ENCODE measurements at regions not wholly inside any gene's neighbourhood (a gene's known extent, or its start where the extent isn't known, plus 50 kb on each side); places are given as distances from the start of the nearest gene placed in this dataset.

DNA sequence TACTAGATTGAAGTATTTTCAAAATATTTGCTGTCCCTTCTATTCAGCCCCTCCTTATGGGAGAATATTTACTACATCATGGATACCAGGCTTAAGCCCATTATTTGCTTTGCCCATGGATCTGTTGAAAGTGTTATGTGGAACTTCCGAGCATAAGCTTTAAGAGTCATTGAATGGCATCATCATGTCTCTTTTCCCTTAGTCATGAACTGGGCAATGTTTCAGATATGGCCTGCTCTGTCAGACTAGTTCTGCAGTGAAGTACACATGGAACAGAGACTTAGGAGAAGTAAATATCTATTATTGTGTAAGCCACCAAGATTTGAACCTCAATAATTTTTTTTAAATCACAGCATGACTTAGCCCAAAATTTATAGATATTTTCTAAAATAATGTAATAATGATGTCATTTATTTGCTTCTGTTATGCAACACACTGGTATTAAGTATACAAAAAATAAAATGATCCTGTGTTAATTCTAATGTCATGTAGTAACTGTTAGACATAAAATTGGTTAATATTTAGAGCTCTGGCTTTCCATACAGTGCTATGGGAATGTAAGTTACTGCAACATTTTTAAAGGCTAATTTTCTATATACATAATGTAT is 1097.3 kb downstream of the SLC16A7 start:
- TF ChIP-seq, protein P1, sequence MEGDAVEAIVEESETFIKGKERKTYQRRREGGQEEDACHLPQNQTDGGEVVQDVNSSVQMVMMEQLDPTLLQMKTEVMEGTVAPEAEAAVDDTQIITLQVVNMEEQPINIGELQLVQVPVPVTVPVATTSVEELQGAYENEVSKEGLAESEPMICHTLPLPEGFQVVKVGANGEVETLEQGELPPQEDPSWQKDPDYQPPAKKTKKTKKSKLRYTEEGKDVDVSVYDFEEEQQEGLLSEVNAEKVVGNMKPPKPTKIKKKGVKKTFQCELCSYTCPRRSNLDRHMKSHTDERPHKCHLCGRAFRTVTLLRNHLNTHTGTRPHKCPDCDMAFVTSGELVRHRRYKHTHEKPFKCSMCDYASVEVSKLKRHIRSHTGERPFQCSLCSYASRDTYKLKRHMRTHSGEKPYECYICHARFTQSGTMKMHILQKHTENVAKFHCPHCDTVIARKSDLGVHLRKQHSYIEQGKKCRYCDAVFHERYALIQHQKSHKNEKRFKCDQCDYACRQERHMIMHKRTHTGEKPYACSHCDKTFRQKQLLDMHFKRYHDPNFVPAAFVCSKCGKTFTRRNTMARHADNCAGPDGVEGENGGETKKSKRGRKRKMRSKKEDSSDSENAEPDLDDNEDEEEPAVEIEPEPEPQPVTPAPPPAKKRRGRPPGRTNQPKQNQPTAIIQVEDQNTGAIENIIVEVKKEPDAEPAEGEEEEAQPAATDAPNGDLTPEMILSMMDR (IDR thresholded peaks at IDR 0.05): no peak
- no peak for TF ChIP-seq ZFX (IDR thresholded peaks at IDR 0.05; ENCODE audit: borderline replicate concordance)

Measured in 22Rv1 (cell line).